Type B pancreatic cell (in vitro differentiated cells): ENCODE measurements at regions not wholly inside any gene's neighbourhood (a gene's known extent, or its start where the extent isn't known, plus 50 kb on each side); places are given as distances from the start of the nearest gene placed in this dataset.

Source experiments
- DNase-seq: peaks from one replicate; pipeline ENCODE4 v3.0.0; 2021; ENCODE audit warnings: mixed read lengths; ENCODE audit not compliant: unreplicated experiment; ENCODE audit errors: extremely low spot score
- H3K27ac Mint-ChIP-seq: 2 replicates; pipeline ENCODE4 v1.8.0; 2021; ENCODE audit warnings: mild to moderate bottlenecking, mixed read lengths
- H3K27me3 Mint-ChIP-seq: 2 replicates; pipeline ENCODE4 v1.8.0; 2021; ENCODE audit warnings: mixed read lengths
- H3K36me3 Mint-ChIP-seq: 2 replicates; pipeline ENCODE4 v1.8.0; 2021; ENCODE audit warnings: mixed read lengths
- H3K4me1 Mint-ChIP-seq: one replicate; pipeline ENCODE4 v1.8.0; 2021; ENCODE audit warnings: mixed read lengths; ENCODE audit not compliant: unreplicated experiment
- H3K4me3 Mint-ChIP-seq: 2 replicates; pipeline ENCODE4 v1.8.0; 2021; ENCODE audit warnings: mild to moderate bottlenecking, mixed read lengths
- H3K9me3 Mint-ChIP-seq: 2 replicates; pipeline ENCODE4 v1.8.0; 2021; ENCODE audit warnings: mixed read lengths
- TF ChIP-seq, protein P1 (sequence below): fragments of 200-600 bp; sonication (generic); conservative IDR thresholded peaks from 2 replicates; pipeline ENCODE4 v1.5.0; 2021; ENCODE audit warnings: antibody characterized with exemption, mild to moderate bottlenecking

DNA sequence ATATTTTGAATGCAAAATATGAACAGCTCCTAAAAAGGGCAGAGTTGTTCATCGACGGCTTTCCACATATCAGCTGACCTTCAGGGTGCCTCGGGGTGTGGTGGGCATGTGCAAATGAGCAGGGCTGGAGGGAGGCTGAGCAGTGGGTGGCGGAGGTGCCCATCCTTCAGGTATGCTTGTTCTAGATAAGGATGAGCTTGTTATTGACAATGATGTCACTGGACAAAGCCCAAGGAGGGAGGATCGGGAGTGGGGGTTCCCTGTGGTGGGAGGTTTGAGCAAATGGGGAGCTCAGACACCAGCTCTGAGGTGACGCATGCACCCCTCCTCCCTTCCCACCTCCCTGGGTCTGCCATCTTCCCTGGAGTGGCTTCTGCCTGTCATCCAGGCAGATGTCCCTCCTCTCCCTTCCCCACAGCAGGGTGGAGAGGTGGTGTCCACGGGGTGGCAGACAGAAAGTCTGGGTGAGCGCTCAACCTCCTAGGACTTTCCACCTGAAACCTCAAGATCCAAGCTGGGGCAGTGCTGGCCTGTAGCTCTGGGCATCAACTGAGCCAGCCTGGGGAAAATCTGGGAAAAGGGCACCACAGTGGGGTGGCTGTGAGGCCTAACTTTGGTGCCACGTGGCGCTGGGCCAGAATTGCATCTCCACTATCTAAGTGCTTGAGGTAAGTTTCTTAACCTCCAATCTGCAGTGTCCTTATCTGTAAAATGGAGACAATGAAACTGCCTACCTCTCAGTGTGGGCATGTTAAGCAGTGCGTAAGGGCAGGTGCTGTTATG is 106.3 kb upstream of the THY1 start:
- no peak overlapping the region for H3K27ac Mint-ChIP-seq
- no peaks in the 10 kb centered on the region for H3K4me1 Mint-ChIP-seq
- no peak overlapping the region for H3K4me3 Mint-ChIP-seq
- no peaks in the 10 kb centered on the region for H3K9me3 Mint-ChIP-seq
- no peaks in the 10 kb centered on the region for H3K36me3 Mint-ChIP-seq
- peaks cover 62% of the 10 kb centered on the region for H3K27me3 Mint-ChIP-seq
- DNase-seq, result no peak
- TF ChIP-seq, protein P1, sequence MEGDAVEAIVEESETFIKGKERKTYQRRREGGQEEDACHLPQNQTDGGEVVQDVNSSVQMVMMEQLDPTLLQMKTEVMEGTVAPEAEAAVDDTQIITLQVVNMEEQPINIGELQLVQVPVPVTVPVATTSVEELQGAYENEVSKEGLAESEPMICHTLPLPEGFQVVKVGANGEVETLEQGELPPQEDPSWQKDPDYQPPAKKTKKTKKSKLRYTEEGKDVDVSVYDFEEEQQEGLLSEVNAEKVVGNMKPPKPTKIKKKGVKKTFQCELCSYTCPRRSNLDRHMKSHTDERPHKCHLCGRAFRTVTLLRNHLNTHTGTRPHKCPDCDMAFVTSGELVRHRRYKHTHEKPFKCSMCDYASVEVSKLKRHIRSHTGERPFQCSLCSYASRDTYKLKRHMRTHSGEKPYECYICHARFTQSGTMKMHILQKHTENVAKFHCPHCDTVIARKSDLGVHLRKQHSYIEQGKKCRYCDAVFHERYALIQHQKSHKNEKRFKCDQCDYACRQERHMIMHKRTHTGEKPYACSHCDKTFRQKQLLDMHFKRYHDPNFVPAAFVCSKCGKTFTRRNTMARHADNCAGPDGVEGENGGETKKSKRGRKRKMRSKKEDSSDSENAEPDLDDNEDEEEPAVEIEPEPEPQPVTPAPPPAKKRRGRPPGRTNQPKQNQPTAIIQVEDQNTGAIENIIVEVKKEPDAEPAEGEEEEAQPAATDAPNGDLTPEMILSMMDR, result no peak

DNA sequence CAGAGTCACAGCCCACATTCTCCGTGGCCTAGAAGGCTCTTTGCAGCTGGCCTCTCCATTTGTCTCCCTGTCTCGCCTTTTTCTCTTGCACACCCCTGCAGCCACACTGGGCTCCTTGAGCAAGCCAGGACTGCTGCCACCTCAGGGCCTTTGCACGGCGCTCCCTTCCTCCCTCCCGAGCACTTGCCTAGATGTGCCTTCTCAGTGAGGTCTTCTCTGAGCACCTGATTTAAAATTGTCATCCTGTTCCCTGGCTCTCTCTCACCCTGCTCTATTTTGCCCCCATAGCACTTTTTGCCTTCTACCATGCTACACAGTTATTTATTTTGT is 102.9 kb upstream of the THY1 start:
- TF ChIP-seq, protein P1, result no peak
- Mint-ChIP-seq H3K4me1 (no peaks in the 10 kb centered on the region), H3K27ac (no peak overlapping the region), H3K27me3 (peaks cover 50% of the 10 kb centered on the region), H3K9me3 (no peaks in the 10 kb centered on the region), H3K36me3 (no peaks in the 10 kb centered on the region), H3K4me3 (no peak overlapping the region)
- DNase-seq, result no peak

DNA sequence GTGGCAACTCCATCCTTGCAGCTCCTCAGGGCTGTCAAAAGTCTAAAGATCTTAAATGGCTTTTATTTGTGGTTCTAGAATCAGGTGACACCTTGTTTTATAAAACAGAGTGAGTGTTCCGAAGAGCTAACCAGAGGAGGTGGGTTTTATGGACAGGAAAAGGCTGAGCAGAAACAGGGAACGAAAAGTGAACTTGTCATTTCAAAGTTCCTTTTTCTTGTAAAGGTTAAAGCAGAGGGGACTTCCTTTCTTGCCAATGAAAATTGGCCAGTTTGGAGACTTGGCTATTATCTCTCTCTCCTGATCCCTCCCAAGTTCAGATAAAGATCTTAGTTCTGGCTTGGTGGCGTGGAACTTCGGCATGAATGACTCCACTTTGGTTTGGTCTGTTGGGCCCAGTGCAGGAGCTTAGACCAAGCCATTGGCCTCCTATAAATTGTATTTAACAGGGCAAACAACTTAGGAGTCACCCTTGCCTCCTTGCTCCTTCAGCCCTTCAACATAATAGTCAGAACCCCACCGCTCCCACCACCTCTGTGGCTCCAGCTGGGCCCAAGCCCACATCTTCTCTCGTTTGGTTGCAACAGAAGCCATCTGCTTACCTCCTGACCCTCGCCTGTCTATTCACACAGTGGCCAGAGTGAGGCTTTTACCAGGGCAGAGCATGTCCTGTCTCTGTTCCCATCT is 102.4 kb upstream of the THY1 start:
- H3K4me1 Mint-ChIP-seq, result no peaks in the 10 kb centered on the region
- TF ChIP-seq, protein P1, result no peak
- H3K9me3 Mint-ChIP-seq, result no peaks in the 10 kb centered on the region
- no peak overlapping the region for H3K27ac Mint-ChIP-seq
- H3K27me3 Mint-ChIP-seq, result peaks cover 45% of the 10 kb centered on the region
- H3K36me3 Mint-ChIP-seq, result no peaks in the 10 kb centered on the region
- DNase-seq, result no peak
- no peak overlapping the region for H3K4me3 Mint-ChIP-seq

DNA sequence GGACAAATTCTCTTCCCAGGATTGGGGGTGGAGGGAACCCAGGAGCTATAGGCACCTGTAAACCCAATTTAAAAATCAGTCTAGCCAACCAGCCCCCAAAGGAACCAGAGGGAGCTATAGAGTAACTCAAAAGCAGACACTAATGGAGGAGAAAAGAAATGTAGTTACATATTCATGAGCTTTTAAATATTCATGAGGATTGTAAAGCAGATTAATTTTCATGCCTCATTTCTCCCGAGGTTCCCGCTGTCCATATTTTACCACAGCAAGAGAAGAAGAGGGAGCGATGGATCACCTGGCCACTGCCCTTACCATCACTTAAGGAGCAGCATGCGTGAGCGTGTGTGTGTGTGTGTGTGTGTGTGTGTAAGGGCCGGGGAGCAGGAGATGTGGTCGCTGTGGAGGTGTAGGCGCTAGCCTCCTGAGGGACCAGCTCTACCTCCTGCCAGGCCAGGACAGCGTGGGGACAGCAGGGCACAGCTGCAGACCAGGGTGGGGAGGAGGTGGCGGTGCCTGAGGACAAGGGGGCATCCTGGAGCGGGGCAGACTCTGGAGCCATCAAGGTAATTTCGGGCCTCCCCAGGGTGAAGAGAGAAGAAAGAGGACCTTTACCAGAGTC is 100.7 kb upstream of the THY1 start:
- peaks cover 33% of the 10 kb centered on the region for H3K27me3 Mint-ChIP-seq

DNA sequence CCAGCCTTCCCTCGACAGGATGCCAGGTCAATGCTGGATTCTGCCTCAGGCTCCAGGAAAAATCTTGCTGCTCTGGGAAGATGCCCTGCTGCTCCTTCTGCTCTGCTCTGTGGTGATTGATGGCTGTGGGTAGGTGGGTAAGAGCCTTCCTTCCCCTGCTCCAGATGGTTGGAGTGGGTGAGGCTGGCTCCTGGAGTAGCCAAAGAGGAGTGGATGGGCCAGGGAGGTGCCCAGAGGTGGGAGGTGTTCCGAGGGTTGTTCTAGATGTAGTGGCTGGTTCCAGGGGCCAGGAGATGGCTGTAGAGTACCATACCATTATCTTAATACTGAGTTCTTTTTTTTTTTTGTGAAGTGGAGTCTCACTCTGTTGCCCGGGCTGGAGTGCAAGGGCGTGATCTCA is 99.6 kb upstream of the THY1 start:
- no peaks in the 10 kb centered on the region for H3K9me3 Mint-ChIP-seq
- no peaks in the 10 kb centered on the region for H3K4me1 Mint-ChIP-seq
- TF ChIP-seq, protein P1, result no peak
- no peak for DNase-seq
- H3K36me3 Mint-ChIP-seq, result no peaks in the 10 kb centered on the region
- no peak overlapping the region for H3K27ac Mint-ChIP-seq
- no peak overlapping the region for H3K4me3 Mint-ChIP-seq
- peaks cover 32% of the 10 kb centered on the region for H3K27me3 Mint-ChIP-seq

More for the DNA sequence above, 100.7 kb upstream of the THY1 start:
- no peaks in the 10 kb centered on the region for H3K4me1 Mint-ChIP-seq
- no peaks in the 10 kb centered on the region for H3K9me3 Mint-ChIP-seq
- H3K4me3 Mint-ChIP-seq, result no peak overlapping the region
- no peak overlapping the region for H3K27ac Mint-ChIP-seq
- DNase-seq, result no peak
- H3K36me3 Mint-ChIP-seq, result no peaks in the 10 kb centered on the region
- TF ChIP-seq, protein P1, result no peak
